ENCODE measurements at regions not wholly inside any gene's neighbourhood (a gene's known extent, or its start where the extent isn't known, plus 50 kb on each side); places are given as distances from the start of the nearest gene placed in this dataset.

- TF ChIP-seq CREB1 (CRISPR knock-in tag; IDR thresholded peaks at IDR 0.05; ENCODE audit: low read depth): no peak
- no peak for TF ChIP-seq JUNB (IDR thresholded peaks at IDR 0.05; ENCODE audit: unreplicated experiment)
- TF ChIP-seq ZNF331 (CRISPR knock-in tag; IDR thresholded peaks at IDR 0.05; ENCODE audit: low read depth): no peak
- no peak for TF ChIP-seq EZH2 (IDR thresholded peaks at IDR 0.05; ENCODE audit: low read depth, unreplicated experiment)
Observed at GRCh38 chr14:83441801-83442200, 1908.1 kb upstream of the SEL1L start (continued).

GRCh38 chr14:83455561-83455960 is 1921.9 kb upstream of the SEL1L start:
- Histone ChIP-seq H3K4me1 (ENCODE audit: insufficient read depth) (peaks cover 11% of the 10 kb centered on the region), H3K79me2 (replicated peaks; ENCODE audit: insufficient read depth) (no peaks in the 10 kb centered on the region), H4K20me1 (replicated peaks; ENCODE audit: insufficient read depth) (no peaks in the 10 kb centered on the region), H2AFZ (no peak overlapping the region), H3K4me2 (no peak overlapping the region), H3F3A (replicated peaks; ENCODE audit: low read depth) (no peaks in the 10 kb centered on the region), H3K36me3 (ENCODE audit: insufficient read depth) (peaks cover 11% of the 10 kb centered on the region; the same call in 1 of the 2 replicates), H3K4me3 (no peak overlapping the region), H3K27me3 (ENCODE audit: insufficient read depth) (no peaks in the 10 kb centered on the region), H3K27ac (ENCODE audit: low read depth) (no peak overlapping the region), H3K9me2 (ENCODE audit: insufficient read depth) (peaks cover 8% of the 10 kb centered on the region)
- no peak overlapping the region for H3K27ac Mint-ChIP-seq
- ATAC-seq (no peak), DNase-seq (ENCODE audit: low spot score) (no peak)
- H3K9me3 Mint-ChIP-seq: peaks cover 58% of the 10 kb centered on the region
- H3K4me3 Mint-ChIP-seq: no peak overlapping the region
- TF ChIP-seq STAT1 (IDR thresholded peaks at IDR 0.05; ENCODE audit: unreplicated experiment): no peak
- no peak for TF ChIP-seq CREB1 (CRISPR knock-in tag; IDR thresholded peaks at IDR 0.05; ENCODE audit: low read depth)
- no peak for TF ChIP-seq ZNF114 (CRISPR knock-in tag; IDR thresholded peaks at IDR 0.05)
- no peak for TF ChIP-seq NANOG (IDR thresholded peaks at IDR 0.05; ENCODE audit: borderline replicate concordance)
- TF ChIP-seq POLR2AphosphoS5 (IDR thresholded peaks at IDR 0.05; ENCODE audit: low read depth): no peak
- TF ChIP-seq ZNF462 (CRISPR knock-in tag; IDR thresholded peaks at IDR 0.05): no peak
- no peak for TF ChIP-seq CTCF (conservative IDR thresholded peaks at IDR 0.05; ENCODE audit: low read depth in 2 of 2)
- TF ChIP-seq JUNB (IDR thresholded peaks at IDR 0.05; ENCODE audit: unreplicated experiment): no peak
- TF ChIP-seq EZH2phosphoT487 (IDR thresholded peaks at IDR 0.05; ENCODE audit: unreplicated experiment): no peak
- no peak for TF ChIP-seq REST (IDR thresholded peaks at IDR 0.05; ENCODE audit: unreplicated experiment)
- H3K27me3 Mint-ChIP-seq (ENCODE audit: insufficient read depth, low read depth, poor library complexity): no peaks in the 10 kb centered on the region
- peaks cover 36% of the 10 kb centered on the region for H3K36me3 Mint-ChIP-seq (ENCODE audit: low read depth)
- H3K4me1 Mint-ChIP-seq: peaks cover 10% of the 10 kb centered on the region

Measured in GM23338 (cell line).